AG09319 (cell line): ENCODE measurements at regions not wholly inside any gene's neighbourhood (a gene's known extent, or its start where the extent isn't known, plus 50 kb on each side); places are given as distances from the start of the nearest gene placed in this dataset.

Experiments
- DNase-seq: peaks from one replicate; pipeline ENCODE4 v3.0.0-alpha.2; 2010; ENCODE audit warnings: low read depth; ENCODE audit errors: extremely low read depth
- CTCF ChIP-seq: IDR thresholded peaks from 2 replicates; pipeline ENCODE4 v1.5.1; 2011; ENCODE audit warnings: low read depth, mild to moderate bottlenecking, inconsistent platforms, low read length, moderate library complexity

DNA sequence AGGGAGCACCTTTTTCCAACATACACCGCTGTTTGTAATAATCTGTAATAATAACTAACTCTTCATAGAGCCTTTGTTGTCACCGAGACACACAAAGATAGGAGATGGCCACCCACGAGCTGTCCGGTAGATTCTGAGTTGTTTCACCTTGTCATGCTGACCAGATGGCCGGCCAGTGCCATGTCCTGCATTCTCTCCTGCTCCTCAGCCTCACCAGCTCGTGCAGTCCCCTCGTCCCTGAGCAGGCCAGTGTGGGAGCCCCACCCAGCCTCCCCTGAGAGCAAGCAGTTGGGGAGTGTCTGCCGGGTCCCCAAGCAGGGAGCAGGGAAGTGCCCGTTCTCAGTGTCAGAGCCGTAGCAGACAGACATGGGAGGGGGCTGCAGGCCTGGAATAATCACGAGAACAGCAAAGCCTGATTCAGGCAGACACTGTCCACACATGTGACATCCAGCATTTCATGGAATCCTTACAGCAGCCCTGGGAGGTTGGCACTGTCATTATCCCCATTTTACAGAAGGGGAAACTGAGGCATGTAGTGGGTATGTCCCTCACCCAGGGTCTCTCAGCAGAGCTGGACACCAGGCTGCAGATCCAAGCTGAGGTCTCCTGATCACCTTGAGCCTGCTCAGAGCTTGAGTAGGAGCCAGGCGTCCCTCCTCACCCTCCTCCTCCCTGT is 178.5 kb upstream of the CIBAR2 start:
- DNase-seq = no peak
- TF ChIP-seq CTCF = no peak

GRCh38 chr16:85291302-85292148 is 179.3 kb upstream of the CIBAR2 start:
- DNase-seq = no peak
- no peak for TF ChIP-seq CTCF

GRCh38 chr16:85293458-85293857 is 181.2 kb upstream of the CIBAR2 start:
- TF ChIP-seq CTCF = no peak
- DNase-seq = no peak

- no peak for TF ChIP-seq CTCF
- DNase-seq = no peak
Measured at GRCh38 chr16:85293904-85294642, 181.8 kb upstream of the CIBAR2 start.

DNA sequence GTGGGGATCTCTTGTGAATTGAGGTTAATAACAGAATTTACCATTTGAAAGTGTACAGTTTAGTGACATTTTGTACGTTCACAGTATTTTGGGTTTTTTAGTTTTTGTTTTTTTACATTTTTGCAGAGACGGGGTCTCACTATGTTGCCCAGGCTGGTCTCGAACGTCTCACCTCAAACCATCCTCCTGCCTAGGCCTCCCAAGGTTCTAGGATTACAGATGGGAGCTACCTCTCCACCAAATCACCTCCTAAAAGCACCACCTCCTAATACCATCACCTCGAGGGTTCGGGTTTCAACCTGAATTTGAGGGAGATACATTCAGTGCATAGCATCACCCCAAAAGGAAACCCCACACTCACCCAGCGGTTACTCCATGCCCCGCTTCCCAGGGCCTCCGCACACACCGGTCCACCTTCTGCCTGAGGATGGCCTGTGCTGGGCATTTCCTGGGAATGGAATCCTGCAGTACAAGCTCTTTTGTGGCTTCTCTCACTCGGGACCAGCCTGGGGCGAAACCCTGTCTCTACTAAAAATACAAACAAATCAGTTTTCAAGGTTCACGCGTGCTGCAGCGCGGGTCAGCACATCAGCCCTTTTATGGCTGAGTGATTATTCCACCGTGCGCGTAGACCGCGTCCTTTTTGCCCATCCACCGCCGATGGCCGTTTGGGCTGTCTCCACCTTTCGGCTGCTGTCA is 182.7 kb upstream of the CIBAR2 start:
- no peak for TF ChIP-seq CTCF
- DNase-seq = no peak

DNA sequence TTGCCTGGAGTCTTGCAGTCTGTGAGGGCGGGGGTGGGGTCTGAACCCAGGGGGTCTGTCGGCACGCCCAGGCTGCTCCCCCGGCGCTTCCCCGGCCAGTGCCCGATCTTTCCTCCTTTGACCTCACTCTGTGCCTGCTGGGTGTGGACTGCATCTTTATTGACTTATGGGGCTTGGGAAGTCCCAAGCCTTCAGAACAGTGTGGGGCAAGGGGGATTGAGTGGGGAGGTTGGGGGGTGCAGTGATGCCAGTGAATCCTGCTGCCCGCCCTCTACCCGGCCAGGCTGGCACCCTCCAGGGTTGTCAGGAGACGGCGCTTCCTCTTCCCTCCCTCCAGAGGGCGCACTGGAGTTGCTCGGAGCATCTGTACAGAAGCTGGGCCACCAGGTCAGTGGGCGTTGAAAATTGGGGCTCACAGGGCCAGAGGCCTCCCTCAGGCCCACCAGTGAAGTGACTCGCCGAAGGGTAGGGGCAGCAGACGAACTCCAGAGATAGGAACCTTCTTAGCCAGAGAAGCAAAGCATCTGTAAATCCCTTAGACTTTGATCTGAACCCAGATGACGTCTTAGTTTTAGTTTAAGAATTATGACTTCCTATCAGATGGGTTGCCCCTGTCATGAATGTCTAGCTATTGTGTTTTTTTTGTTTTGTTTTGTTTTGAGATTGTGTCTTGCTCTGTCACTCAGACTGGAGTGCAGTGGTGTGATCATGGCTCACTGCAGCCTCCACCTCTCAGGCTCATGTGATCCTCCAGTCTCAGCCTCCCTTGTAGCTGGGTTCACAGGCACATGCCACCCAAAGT is 184.8 kb upstream of the CIBAR2 start:
- no peak for DNase-seq
- TF ChIP-seq CTCF = peak; percentile 72
